UCSD-AML1 (cell line): ENCODE measurements at regions not wholly inside any gene's neighbourhood (a gene's known extent, or its start where the extent isn't known, plus 50 kb on each side); places are given as distances from the start of the nearest gene placed in this dataset.

ENCODE experiments used
- DNase-seq: peaks from one replicate; lab custom pipeline; 2025; ENCODE audit not compliant: unreplicated experiment; lab: John Stamatoyannopoulos, UW

DNA sequence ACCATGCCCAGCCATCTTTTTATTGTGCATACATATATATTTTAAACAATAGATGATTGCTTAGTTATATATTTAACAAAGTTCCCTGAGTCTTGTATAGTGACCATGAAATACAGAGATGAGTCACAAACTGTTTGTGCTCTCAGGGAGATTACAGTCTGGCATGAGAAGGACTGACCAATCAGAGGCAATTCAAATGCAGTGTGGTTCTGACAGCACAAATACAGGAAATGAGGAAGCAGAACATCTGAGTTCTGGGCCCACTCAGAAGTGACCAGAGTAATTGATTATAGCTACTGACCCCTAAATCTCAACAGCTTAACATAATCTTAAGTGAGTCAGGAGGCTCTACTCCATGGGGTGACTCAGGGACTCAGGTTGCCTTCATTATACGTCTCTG, 534.5 kb downstream of the OMA1 start:
- DNase-seq, result no peak

DNA sequence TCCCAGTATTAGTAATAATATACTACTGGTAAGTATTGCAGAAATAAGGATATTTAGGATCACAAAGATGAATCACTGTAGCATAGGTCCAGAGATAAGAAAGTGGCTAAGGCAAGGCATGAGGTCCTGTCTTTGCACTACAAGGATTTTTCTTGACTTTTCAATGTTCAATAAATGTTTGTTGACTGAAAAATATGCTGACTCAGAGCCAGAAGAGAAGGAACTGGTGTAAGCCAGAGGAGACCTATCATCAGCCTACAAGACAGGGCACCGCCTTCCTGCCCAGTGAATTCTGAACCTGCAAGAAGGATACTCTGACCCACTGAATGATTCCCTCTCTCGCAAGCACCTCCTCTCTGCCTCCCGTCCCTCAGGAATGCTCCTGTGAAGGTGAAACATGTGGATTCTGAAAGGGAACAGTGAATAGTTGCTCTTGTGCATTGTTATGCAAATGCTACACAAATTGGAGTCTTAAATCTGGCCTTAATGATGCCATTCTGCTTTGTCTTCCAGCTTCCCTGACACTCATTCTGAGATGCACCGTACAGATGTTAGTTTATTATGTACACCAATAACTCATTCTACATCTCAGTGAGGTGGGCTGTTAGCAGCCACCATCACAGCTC, 540.0 kb downstream of the OMA1 start:
- DNase-seq, result no peak

DNA sequence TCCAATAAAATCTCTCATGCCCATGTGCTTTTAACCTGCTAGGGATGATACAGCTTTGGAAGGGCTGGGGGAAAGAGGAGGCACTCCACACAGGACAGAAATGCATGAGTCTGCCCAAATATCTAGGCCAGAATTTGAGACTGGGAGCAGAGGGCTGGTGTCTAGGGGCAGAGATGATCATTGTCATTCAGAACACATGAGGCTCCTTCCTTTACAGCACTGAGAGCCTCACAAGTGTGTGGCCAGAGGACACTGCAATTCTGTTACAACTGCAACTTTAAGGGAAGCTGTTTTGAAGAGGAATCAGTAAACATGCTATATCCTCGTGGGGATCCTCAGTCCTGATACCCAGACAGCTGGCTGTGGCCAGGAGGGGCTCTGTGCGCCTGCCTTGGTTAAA, 541.3 kb downstream of the OMA1 start:
- no peak for DNase-seq

DNA sequence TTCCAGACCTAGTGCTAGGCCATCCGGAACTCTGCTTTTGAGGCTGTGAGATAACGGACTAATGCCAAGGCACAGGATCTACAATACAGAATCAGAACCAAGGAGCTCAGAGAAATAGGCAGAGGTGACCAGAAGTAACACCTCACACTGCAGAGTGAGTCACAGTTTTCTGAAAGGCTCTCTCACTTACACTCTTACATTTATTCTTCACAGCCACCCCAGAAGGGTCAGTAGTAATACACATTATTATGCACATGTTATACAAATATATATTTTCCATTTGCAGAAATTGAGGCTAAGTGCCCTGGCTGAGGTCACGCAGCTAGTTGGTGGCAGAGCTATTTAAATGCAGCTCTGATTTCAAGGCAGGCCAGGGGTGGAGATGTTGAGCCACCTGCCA, 542.5 kb downstream of the OMA1 start:
- no peak for DNase-seq

DNA sequence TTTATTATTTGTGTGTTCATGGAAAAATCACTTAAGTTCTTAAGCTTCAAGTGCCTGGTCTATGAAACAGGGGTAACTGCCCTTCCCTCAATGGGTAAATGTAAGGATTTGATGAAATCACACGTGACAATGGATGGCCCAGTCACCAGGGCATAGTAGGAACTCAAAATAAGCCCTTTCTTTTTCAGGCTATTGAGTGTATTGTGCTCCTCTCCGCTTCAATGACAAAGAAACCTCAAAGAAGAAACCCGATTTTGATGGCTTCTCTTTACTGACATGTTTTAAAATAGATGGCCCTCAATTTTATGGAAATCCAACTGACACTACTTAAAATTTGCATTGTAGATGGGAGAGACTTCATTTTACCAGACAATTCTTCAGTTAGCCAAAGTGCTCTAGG, 543.5 kb downstream of the OMA1 start:
- DNase-seq, result no peak

DNA sequence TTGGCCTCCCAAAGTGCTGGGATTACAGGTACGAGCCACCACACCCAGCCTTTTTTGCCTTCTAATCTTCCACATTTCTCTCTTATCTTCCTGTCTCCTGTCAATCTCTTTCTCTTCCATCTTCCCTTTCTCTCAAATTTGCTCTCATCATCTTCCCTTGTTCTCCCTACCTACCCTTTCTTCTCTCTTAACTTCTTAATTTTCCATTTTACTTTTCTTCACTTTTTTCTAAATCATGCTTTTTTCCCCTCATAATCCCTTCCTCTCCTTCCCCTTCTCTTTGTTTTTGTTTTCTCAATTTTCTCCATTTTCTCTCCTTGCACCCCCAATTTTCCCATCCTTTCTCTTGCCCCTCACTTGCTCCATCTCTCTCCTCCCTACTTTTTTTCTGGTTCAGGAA, 545.7 kb downstream of the OMA1 start:
- no peak for DNase-seq

DNA sequence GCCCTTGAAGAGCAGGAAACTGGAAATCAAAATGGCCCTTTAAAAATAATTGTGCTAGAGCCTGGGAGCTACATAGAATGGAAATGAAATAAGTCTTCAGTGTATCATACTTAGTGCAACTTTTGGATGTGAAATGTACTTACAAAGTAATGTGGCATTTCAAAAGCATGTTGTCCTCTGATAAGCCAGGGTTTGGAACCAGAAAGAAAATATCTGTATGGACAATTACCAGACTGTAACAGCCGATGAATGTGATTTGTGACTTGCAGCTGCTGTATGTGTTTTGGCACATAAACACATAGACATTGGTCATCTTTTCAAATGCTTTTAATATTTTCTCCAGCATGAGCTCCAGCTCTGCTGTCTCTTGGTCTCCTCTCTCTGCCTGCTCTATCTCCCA, 546.4 kb downstream of the OMA1 start:
- no peak for DNase-seq

DNA sequence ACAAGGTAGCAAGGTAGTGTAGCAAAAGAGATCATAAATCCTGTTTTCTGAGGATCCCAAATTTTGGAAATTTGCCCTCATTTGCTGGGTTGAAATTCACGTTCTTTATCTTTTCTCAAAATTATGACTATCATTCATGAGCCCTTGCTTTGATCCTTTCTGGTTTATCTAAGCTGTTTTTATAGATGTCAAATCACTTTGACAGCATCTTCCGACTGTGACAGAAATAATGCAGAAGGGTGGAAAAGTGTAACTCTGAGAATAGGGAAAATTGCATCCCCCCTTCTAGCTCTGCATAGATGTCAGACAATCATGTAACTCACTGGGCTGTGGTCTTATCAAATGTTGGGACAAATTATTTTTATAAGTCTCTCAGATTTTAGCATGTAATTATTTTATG, 550.1 kb downstream of the OMA1 start:
- no peak for DNase-seq

DNA sequence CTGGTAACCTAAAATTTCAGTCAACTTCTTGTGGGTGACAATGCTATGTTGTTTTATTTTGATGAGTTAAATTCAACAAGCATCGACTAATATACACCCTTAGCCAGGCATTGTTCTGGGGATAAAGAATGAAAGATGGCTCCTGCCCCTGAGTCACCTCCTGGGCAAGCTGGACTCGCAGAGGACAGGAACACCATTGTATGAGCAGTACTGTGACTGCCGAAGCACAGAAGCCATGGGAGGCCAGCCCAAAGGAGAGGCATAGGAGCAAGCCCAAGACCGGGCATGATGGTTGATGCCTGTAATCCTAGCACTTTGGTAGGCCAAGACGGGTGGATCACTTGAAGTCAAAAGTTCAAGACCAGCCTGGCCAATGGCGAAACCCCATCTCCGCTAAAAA, 555.2 kb downstream of the OMA1 start:
- no peak for DNase-seq

DNA sequence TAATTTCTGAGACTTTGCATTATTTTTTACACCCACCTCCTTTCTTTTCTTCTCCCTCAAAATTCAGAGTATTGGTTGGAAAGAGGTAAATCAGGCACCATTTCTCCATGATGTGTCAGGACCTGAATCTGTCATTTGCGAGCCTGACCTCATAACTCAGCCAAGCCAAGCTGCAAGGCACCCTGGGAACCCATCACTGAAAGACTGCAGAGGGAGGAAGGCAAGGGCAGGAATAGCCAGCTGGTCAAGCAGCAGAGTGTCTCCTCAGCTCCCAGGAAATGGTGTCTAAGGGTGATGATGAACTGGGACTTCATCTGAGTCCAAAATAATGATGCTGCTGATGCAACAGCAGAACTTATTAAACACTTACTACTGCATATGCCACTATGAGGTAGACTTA, 556.6 kb downstream of the OMA1 start:
- DNase-seq, result no peak

DNA sequence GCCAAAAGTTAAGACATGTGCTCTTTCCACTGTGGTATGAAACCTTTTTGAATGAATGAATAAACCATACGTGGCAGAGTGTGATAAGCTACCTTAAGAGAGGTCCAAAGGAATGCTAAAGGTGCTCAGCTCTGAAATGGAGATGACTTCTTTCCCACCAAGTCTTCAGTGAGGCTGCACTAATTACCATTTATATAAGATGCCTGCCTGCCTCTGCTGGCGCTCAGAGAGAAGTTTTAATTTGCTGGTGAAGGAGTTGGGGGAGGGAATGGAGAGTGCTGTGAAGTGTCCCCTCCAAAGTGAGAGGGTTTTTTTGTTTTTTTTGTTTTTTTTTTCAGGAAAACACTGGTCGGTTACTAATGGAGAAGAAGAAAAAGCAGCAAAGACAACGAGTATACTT, 559.0 kb downstream of the OMA1 start:
- no peak for DNase-seq

DNA sequence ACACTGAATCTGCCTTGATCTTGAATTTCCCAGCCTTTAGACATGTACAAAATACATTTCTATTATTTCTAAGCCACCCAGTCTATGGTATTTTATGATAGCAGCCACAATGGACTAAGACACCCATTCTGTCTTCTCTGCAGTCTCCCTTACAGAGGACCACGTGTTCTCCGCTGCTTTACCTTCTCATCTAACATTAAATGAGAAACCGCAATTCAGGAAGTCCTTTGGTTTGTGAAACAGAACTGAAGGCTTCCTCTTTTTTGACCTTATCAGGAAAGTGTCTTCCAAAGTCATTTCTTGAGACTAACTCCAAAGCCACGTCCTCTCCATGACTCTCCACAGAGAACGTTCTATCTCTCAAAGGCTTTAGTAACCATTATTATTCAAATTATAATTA, 560.1 kb downstream of the OMA1 start:
- no peak for DNase-seq

DNA sequence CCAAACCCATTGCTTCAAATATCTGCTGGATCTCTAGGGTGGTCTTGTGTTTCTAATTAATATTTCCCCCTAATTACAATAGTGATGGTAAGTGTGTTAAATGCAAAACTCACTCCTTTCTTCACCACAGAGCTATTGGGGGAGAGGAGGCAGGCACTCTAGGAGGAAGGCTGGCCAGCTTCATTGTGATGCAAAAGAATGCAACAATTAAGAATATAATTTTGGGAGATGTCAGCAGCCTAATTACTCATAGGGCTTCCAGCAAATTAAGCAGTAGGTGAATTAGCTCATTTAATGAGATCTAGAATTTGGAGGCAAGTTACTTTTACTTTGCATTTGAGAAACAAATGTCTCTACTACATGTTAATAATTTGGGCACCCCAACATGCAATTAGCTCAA, 560.4 kb upstream of the DAB1 start:
- no peak for DNase-seq

DNA sequence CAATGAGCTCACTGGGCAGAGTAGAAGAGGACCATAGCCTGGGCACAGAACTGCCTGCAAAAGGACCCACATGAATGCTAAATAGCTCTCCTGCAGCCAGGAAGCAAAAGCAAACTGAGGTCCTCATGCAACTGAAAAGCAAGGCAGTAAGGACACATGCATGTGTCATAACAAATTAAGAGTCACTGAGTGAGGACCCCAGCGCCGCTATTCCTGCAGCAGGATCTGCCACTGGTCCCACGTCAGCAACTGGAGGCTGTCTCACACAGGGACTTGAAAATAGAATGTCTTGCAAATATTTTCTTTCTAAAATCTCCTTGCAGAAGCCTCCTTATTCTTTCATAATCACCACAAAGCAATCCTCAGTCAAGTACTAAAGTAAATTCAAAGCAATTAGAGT, 559.6 kb upstream of the DAB1 start:
- no peak for DNase-seq

DNA sequence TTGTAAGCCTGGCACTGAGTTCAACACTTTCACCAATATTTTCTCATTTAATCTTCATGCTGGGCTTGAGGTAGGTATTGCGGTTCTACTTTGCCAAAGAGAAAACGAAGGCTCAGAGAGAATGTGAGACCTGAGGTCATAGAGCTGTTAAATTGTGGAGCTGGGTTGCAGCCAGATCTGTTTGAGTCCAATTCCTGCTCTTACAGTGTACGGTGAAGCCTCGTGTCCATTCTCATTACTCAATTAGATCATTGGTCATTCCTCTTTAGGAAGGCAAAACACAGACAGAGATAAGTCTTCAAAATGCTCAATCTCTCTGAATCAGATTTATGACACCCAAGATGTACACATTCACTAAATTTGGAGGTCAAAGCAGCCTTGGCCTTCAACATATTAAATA, 559.0 kb upstream of the DAB1 start:
- no peak for DNase-seq

DNA sequence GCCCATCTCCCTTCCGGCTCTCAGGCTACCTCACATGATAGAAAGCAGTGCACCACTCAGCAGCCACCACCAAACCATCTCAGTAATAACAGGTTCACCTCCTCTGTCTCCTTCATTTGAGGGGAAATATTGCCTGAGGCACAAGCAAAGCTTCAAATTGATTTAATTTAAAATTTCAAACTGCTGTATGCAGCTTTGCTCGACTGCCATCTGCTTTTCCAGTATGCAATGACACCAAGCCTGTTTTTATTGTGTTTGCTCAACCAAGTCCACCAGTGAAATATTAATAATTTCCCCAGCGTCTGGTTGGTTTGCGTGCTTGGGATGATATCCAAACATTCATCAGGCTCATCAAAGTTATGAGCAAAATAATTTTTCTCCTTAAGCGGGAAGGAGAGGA, 552.4 kb upstream of the DAB1 start:
- no peak for DNase-seq

DNA sequence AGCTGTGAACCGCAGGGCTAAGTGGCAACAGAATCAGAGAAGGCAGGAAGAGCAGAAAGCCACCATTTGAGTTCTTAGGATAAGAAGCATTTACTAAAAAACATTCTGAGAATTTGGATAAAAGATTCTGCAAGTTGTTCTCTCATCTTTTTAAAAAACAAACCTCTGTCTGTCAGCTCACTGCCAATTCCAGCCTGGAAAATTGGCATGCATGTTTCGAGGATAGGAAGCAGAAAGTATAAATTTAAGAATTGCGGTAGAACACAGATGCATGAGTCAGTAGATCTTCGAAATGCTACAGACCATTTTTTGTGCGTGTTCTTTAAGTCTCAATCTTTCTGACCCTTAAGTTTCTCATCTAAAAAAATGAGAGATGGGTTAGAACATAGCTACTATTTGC, 544.5 kb upstream of the DAB1 start:
- DNase-seq, result no peak

DNA sequence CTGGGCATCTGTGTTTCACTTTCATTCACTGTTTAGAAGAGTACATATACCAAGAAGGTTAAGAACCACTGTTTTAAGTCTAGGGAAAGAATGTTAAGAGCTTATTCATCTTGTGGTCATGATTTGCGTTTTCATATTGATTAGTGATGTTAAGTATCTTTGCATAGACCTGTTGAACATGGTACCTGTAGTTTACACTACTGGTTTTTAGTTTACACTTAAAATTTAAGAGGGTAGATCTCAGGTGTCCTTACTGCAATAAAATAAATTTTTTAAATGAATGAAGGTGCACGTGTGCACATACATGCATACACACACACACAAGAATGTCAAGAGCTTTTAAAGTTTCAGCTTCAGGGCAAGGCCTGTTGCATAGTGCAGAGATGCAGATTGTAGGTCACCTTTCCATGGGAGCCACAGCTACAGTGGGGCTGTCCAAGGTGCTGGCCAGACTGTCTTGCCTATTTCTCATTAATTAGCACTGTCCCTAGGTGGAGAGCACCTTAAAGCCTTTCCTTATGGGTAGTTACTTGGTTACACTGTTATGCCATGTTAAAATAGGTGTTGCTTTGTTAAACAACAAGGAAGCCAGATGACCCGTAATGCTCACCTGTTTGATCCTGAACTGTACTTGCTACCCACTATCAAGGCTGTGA, 543.0 kb upstream of the DAB1 start:
- DNase-seq, result no peak

DNA sequence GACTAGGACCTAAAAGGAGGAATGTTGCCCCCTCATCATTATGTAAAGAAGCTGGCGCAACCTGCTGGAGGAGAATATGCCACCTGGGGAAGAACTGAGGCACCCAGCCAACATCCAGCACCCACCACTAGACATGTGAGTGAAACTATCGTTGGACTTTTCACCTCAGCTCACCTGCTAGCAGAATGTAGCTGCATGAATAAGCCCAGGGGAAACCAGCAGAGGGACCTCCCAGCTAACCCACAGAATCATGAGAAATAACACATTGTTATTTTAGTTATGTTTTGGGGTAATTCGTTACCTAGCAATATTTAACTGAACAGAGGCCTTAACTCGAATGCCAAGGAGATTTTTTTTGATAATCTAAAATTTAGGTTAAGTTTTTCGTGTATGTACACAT, 542.5 kb upstream of the DAB1 start:
- no peak for DNase-seq

DNA sequence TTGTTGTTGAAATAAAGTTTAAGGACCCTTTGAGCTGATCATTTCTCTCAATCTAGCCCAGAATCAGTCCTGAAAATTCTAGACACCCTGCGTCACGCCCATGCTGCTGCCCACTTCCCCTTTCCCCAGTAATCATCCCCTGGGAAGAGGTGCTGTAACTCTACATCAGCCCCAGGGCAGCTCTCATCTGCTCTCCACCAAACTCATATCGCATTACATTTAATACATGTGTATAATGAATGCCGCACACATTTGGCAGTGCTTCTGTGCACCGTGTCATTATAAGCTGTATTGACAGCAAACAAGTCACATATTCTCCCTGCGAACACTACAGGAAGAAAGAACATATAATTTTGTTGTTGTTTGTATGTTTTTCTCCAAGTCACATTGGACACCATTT, 539.7 kb upstream of the DAB1 start:
- DNase-seq, result no peak

DNA sequence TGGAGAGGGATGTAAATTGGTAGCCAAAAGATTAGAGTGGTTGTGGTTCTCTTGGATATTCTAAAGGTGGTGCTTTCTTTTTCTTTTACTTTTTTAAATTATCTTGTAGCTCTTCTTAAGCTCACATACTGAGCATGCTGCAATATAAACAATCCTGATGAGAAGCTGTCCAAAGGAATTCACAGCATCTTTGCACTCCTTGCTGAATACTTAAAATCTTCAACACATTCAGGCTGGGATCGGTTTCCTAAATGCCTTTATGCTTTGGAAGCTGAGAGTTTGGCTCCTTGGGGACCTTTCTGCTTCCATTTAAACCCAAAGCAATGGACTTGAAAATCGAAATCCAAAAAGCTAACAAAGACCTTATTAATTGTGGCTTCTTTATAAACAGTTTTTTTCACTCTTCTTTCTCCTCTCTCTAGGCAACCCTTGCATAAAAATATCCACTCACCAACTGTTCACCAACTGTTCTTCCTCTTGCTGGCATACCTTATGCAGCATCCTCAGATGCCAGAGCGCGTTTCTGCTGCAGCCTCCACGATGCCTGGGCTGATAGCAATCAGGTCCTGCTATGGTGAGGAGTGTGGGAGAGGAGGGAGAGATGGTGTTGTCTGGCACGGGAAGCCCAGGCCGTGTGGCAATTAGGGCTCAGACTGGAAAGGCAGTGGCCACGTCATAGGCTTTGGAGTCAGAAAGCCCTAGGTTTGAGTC, 535.8 kb upstream of the DAB1 start:
- no peak for DNase-seq

DNA sequence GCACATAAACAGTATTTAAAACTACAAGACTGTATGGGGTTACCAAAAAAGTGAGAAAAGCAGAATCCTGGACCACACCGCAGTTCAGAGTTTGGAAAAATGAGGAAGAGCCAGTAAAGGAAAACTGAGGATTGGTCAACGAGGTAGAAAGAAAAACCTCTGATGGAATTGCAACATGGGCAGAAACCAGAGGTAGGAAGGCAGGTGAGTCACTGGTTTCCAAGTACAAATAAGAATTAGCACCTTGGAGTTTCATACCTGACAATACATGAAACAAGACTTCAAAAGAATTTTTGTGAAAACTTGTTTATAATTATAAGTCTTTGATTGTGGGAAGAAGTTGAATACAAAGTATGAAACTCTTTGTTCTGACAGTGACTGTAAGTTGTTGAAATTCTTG, 533.7 kb upstream of the DAB1 start:
- no peak for DNase-seq

DNA sequence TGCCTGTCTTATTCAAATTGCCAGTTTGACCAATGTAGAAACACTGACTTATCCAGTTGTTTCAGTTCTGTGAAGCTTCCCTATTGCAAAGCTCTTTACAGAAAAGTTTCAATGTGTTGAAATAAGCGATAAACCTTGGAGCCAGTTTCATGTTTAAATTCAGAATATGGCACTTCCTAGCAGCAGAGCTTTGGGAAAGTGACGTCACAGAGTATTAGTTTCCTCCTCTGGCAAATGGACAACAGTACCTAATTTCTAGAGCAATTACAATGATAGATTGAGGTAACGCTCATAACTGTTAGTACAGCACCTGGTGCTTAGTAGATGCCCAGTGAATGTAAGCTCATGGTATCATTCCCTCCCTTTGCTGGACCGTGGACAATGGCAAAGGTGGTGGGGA, 527.5 kb upstream of the DAB1 start:
- DNase-seq, result no peak
